ENCODE measurements at regions not wholly inside any gene's neighbourhood (a gene's known extent, or its start where the extent isn't known, plus 50 kb on each side); places are given as distances from the start of the nearest gene placed in this dataset.
"Not testable (repeated sequence)": the region's sequence is repeated elsewhere in the genome, so short reads cannot be mapped to it uniquely, and the experiment has no call there.

DNA sequence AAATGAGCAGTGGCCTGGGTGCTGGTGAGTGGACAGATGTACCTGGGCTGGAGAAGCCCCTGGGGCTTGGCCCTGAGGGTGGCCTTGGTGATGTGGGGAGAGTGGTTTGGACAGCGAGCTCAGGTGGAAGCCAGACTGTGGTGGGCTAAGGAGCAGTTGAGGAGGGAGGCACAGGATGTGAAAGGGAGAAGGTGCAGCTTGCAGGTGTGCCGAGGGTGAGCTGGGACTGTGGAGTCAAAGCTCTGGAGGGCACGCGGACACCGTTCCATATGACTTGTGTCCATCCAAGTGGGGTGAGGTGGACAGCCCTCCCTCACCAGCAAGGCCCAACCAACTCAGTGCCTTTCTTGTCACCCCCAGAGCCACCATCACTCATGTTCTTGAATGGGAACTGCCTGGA, 170.8 kb upstream of the ZNF267 start:
- no peak for DNase-seq

GRCh38 chr16:31703526-31704128, 170.0 kb upstream of the ZNF267 start:
- no peak for DNase-seq

GRCh38 chr16:31704138-31704537, 169.5 kb upstream of the ZNF267 start:
- DNase-seq, result no peak

GRCh38 chr16:31705371-31705770, 168.2 kb upstream of the ZNF267 start:
- DNase-seq, result no peak

DNA sequence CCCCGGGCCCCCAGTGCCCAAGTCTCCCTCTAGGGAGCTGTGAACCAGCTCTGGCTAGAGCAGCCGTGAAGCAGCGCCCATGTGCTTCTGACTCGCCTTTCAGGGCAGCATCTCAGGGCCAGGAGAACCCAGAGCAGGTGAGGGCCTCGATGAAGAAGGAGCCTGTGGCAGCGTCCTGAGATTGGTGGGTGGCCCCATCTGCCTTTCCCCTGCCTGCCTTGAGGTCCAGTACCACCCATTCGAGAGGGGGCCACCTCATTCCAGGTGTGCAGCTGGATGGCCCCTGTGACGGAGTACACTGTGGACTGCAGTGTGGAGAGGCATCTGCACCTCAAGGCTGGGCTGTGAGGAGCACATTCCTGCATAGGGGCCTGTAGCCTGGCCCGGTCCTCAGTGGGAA, 167.3 kb upstream of the ZNF267 start:
- DNase-seq, result no peak

- no peak for DNase-seq
Measured at GRCh38 chr16:31706925-31707324, 166.7 kb upstream of the ZNF267 start.

- DNase-seq, result no peak
Measured at GRCh38 chr16:31707743-31708335, 165.8 kb upstream of the ZNF267 start.

- DNase-seq, result no peak
Measured at GRCh38 chr16:31708348-31708747, 165.3 kb upstream of the ZNF267 start.

- DNase-seq, result no peak
Measured at GRCh38 chr16:31709181-31709580, 164.4 kb upstream of the ZNF267 start.

- no peak for DNase-seq
Measured at GRCh38 chr16:31710134-31710533, 163.5 kb upstream of the ZNF267 start.

DNA sequence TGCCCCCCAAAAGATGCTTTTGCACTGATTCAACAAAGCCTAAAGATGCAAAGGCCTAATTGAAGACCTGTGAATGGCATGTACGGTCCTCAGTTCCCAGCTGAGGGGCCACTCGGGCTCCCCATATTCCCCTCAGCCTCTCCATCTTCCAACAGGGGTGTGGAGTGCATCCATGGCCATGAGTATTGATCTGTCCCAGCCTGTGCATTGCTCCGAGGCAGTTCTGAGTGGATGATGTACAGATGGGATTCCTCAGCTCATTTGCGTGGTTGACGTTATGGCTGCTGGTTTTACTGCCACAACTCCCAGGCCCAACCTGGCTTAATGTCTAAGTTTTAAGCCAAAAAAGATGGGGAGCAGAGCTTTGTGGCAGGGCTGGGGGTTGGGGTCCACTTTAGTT, 162.7 kb upstream of the ZNF267 start:
- DNase-seq, result no peak

DNA sequence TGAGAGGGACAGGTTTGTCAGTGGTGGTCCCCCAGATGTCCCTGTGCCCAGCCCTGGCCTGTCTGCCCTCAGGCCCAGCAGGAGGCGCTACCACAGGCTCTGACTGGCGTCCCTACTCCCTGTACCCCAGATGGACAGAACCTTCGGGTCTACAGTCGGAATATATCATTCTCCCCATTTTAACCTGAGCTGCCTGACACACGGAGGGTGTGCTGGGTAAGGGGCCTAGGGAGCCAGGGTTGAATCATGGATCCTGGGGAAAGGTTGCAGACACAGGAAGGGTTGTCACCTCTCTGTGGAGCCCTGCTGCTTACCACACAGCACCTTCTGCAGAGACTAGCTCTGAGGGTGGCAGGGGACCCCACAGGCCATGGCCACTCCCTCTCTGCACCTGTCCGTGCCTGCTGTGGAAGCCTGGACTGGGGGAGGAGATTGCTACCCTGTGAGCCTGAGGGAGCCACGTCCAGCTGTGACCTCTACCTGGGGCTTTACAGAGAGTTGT, 162.2 kb upstream of the ZNF267 start:
- no peak for DNase-seq

- no peak for DNase-seq
Measured at GRCh38 chr16:31712064-31712540, 161.5 kb upstream of the ZNF267 start.

DNA sequence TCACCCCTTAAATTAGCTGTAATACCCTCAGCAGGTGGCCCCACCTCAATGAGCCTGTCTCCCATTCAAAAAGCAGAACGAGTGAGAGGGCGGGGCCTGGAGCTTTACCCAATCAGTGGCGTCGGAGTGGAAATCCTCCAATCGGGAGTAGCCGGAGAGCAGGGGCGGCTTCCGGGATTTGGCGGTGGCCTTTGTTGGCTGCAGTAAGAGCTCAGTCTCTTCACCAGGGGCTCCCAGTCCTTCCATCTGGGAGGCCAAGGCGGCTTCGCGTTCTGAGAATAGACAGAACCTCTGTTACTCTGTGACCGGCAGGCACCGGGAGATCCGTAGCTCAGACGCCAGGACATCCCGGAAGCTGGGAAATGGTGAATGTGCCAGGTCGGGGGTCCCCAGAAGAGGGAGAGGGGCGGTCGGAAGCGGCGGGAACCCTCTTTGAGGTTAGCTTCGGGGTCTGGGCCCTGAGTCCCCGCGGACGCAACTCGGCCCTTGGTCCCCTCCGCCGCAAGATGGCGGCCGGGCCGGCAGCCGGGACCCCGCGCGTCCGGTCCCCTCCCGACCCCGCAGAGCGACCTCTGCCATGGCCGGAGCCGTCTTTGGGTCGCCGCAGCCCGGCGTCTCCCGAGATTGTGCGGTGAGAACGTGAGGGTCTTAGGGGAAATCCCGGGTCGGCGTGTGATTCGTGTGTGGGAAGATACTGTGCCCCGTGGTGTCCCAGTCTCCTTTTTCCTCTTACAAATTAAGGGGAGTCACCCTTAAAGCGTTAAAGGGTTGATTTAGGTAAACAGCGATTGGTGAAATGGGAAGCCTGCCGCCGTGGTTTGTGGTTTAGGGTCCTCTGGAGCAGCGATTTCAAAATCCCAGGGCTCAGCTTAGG, 160.3 kb upstream of the ZNF267 start:
- peak; percentile 95 for DNase-seq

DNA sequence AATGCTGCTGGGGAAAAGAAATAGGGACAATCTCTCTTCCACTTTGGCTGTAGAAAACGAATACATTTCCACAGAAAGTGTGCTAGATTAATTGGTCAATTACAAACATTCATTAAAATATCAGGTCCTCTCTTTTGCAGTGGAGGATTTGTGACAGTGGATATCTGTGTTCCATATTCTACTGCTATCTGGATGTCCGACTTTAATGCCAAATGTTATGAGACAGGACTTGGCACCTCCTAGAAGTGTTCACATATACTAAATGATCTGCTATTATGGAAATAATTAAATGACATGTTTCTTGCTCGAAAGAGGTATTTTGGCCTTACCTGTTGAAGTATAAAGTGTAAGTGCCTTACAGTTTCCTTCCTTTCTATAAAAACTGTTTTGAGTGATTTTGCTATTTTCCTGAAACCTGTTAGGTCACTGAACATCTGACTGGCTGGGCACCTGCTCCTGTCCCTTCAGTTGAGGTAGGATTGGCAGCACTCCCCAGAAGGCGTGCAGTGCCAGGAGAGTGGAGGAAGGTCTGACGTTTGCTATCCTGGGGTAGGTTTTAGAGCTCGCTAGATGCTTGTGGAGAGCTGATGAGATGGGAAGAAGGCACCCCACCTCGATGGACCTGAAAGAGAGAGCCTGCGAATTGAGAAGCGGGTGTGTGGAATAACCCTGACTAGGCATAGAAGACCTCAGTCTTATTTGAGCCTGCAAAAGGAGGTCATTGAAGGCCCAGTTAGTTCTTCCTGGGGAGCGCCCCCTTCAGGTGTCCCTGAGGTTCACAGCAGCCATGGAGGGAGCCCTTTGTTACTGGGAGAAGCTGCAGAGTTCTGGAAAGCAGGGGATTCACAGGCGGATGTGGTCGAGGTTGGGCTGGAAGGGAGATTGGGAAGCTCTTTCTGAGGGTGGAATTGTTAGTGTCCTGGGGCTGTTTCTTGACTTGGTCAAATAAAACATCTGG, 159.4 kb upstream of the ZNF267 start:
- DNase-seq, result no peak

DNA sequence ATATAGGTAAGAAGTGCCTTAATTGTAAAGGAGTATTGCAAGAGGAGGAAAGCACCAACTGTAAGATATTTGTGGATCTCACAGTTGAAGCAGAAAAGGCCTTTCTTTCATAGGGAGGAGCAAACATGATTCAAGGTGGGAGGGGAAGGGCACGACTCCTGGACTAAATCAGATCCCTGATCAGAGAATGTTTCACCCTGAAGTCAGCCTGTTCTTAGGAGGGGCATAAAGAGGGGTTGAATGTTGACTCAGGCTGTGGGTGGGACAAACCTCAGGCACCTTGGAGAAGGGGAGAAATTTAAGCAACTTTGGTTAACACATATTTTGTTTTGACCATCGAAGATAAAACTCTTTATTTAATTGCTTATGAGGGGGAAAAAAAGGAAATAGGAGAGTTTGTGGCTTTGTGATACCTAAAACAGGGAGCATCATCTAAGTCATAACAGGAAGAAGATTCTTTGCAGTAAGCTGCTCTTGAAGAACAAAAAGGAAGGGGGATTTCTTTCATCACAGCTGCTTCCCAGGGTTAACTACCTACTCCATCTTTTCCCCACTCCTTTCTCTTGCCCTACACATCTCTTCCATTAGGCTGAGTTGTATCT, 158.6 kb upstream of the ZNF267 start:
- peak; percentile 43 for DNase-seq

DNA sequence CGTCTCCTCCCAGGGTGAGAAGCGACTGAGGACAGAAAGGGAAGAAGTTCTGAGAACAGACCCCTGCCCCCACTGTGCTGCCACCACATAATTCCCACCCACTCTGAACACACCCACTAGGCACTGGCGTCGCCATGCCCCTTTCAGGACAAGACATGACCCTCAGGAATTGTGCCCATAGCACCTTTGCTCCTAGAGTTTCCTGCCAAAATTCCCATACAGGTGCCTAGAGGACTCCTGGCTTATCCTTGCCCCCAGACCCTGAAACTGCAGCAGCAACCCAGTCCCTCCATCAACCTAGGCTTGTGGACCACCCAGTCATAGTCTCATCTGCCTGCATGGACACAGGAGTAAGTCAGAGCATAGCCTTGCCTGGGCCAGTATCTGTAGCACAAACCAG, 157.7 kb upstream of the ZNF267 start:
- no peak for DNase-seq

DNA sequence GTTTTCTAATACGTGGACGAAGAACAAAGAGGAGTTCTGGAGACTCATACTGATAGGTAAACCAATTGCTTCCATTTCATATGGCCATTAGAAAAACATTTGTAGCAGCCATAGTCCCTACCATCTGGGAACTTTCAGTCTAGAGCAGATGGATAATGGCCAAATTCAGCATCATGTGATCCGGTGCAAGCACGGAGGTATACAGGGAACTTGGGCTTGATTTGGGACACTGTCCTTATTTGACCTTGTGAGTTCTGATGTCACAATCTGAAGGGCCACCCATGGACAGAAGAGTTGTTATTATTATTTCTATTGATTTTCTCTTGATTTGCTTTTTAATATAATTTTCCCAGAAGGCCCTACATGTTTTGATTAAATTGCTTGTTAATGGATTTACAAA, 154.6 kb upstream of the ZNF267 start:
- DNase-seq, result no peak

DNA sequence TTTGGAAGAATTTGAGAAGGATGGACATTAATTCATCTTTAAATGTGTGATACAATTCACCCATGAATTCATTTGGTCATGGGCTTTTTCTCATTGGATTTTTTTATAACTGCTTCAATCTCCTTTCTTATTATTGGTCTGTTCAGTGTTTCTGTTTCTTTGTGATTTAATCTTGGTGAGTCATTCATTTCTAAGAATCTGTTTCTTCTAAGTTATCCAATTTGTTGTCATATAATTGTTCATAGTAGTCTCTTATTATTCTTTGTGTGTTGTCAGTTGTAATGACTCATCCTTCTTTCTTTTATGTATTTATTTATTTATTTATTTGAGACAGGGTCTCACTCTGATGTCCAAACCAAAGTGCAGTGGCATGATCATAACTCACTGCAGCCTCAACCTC, 146.1 kb upstream of the ZNF267 start:
- no peak for DNase-seq

DNA sequence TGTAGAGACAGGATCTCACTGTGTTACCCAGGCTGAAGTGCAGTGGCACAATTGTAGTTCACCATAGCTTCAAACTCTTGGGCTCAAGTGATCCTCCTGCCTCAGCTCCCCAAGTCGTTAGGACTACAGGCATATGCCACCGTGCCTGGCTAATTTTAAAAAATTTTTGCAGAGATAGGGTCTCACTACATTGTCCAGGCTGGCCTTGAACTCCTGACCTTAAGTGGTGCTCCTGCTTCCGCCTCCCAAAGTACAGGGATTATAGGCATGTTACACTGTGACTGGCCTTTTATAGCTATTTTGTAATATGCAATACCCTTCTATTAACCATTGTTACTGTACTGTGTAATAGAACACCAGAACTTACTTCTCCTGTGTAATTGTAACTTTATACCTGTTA, 139.3 kb upstream of the ZNF267 start:
- DNase-seq, result no peak

DNA sequence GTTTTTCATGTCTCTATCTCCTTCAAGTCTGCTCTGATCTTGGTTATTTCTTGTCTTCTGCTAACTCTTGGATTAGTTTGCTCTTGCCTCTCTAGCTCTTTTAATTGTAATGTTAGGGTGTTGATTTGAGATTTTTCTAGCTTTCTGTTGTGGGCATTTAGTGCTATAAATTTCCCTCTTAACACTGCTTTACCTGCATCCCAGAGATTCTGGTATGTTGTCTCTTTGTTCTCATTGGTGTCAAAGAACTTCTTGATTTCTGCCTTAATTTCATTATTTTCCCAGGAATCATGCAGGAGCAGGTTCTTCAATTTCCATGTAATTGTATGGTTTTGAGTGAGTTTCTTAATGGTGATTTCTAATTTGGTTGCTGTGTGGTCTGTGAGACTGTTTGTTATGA, 128.5 kb upstream of the ZNF267 start:
- DNase-seq, result not testable (repeated sequence)

DNA sequence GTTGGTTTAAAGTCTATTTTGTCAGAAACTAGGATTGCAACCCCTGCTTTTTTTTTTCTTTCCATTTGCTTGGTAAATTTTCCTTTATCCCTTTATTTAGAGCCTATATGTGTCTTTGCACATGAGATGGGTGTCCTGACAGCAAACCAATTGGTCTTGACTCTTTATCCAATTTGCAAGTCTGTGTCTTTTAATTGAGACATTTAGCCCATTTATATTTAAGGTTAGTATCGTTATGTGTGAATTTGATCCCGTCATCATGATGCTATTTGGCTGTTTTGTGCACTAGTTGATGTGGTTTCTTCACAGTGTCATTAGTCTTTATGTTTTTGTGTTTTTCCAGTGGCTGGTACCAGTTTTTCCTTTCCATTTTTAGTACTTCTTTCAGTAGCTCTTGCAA, 127.7 kb upstream of the ZNF267 start:
- DNase-seq, result no peak
